ENCODE measurements at regions not wholly inside any gene's neighbourhood (a gene's known extent, or its start where the extent isn't known, plus 50 kb on each side); places are given as distances from the start of the nearest gene placed in this dataset.

- H3K4me3 ChIP-seq (ENCODE audit: low read depth, low read length), result no peak overlapping the region
- TF ChIP-seq CTCF (IDR thresholded peaks at IDR 0.05; ENCODE audit: low read depth, low read length), result no peak
These were observed 360.2 kb upstream of the NR2F2 start for GRCh38 chr15:95970326-95970725.

DNA sequence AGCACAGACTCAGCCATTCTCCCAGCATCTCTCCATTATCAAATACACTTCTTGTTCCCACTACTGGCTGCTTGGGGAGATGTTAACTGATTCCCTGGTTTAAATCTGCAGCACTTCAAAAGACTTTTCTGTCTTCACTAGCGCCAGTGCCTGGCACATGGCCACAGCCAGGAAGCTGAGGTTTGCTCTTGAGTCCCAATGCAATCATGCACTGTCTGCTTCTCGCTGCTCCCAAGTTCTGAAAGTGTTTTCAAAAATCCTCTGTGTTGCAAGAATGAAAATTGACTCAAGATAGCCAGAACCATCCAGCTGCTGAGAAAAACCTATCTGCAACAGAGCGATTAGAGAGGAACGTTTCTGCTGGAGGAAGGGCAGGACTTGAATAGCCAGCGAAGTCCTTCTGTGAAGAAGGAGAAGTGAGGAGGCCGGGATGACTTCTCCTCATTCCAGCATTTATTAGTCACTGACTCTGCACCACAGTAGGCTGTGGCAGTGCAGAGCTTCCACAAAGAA, 358.4 kb upstream of the NR2F2 start:
- no peak for TF ChIP-seq CTCF (IDR thresholded peaks at IDR 0.05; ENCODE audit: low read depth, low read length)
- H3K4me3 ChIP-seq (ENCODE audit: low read depth, low read length), result no peak overlapping the region

DNA sequence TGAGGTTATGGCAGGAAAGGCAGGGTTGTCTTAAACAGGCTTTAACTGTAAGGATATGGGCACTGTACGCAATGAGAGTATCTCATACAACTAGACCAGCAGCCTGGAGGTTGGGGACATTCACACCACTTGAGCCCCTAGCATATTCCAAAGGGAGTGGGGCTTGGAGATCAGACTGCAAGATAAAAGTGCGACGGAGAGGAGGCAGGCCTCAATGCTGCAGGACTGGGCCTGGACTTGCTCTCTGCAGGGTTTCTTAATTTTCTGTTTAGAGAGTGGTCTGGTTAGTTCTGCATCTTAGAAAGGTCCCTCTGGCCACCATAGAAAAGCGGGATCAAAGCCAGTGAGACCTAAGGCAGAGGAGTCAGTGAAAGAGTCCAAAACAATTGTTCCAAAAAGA, 357.7 kb upstream of the NR2F2 start:
- no peak for TF ChIP-seq CTCF (IDR thresholded peaks at IDR 0.05; ENCODE audit: low read depth, low read length)
- no peak overlapping the region for H3K4me3 ChIP-seq (ENCODE audit: low read depth, low read length)

DNA sequence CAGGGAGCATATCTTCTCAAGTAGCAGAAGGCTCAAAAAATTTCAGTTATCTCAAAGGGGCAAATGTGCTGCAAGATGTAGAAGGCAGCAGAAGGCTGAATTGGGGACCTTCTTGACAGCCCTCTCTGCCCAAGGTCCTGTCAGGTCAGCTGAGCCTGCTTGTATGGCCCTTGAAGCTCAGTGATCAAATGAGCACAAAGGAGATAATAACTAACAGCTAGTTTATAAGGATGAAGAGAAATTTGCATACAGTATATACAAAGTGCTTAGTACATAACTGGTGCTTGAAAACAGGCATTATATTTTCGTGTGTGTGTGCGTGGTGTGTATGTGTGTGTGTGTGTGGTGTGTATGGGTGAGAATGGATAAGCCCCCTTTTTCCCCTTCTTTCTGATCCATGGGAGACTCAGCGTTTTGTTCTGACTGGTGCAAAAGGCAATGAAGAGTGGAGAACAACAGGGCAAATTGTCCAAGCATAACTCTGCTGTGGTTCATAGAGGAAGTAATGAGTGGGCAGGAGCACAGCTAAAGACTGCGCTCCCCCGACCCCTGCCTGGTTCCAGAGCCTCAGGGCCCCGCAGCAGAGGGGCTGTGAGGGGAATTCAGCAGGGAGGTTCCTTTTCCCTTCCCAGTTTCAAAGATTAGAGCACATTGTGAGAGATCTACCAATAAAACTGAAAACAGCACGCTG, 356.8 kb upstream of the NR2F2 start:
- TF ChIP-seq CTCF (IDR thresholded peaks at IDR 0.05; ENCODE audit: low read depth, low read length), result no peak
- no peak overlapping the region for H3K4me3 ChIP-seq (ENCODE audit: low read depth, low read length)

DNA sequence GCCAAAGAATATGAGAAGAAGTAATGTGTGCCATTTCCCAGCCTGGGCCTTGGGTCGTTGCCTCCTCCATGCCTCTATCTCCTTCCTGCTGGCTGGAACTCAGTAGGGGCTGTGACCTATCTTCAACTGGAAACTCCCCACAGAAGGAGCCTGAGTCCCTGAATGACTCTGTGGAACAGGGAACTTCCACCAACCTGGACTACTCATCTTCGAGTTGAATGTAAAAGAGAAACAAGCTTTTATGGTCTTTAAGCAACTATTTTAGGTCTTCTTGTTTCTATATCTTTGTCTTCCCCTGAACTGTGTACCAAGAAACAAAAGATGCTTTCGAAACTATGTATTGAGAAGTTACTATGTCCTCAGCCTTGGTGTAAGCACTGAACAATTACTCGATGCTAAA, 355.3 kb upstream of the NR2F2 start:
- H3K4me3 ChIP-seq (ENCODE audit: low read depth, low read length), result no peak overlapping the region
- no peak for TF ChIP-seq CTCF (IDR thresholded peaks at IDR 0.05; ENCODE audit: low read depth, low read length)

- no peak overlapping the region for H3K4me3 ChIP-seq (ENCODE audit: low read depth, low read length)
- TF ChIP-seq CTCF (IDR thresholded peaks at IDR 0.05; ENCODE audit: low read depth, low read length), result no peak
These were observed 351.2 kb upstream of the NR2F2 start for GRCh38 chr15:95979286-95979685.

DNA sequence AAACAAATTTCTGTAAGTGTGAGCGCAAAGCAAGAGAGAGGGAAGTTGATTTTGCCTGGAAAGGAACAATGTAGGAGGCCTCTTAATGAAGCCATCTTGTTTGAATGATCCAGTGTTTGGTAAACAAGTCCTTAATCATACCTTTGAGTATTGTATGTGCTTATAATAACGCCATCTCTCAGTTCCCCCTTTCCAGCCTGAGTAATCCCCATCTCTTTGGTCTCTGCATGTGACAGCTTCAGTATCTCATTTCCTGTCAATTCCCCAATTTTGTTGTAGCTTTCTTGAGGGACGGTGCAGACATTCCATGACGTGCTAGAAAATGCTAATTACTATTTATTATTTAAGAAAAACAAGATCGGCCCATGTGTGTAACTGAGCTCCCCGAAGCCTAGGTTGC, 349.3 kb upstream of the NR2F2 start:
- no peak overlapping the region for H3K4me3 ChIP-seq (ENCODE audit: low read depth, low read length)

More for the DNA sequence above, 349.3 kb upstream of the NR2F2 start:
- no peak for TF ChIP-seq CTCF (IDR thresholded peaks at IDR 0.05; ENCODE audit: low read depth, low read length)
